Prostate gland (tissue), 2 donors: ENCODE measurements at regions not wholly inside any gene's neighbourhood (a gene's known extent, or its start where the extent isn't known, plus 50 kb on each side); places are given as distances from the start of the nearest gene placed in this dataset.

Experiments
- DNase-seq: peaks from one replicate; pipeline ENCODE4 v3.0.0-alpha.2; 2019; ENCODE audit warnings: low spot score
- H3K27ac ChIP-seq, 2 donors: fragments of 200-600 bp; sonication (generic); 2 replicates each; pipeline ENCODE4 v1.5.1; 2017 to 2019
- H3K27me3 ChIP-seq: fragments of 200-600 bp; sonication (generic); replicated peaks from 2 replicates; pipeline ENCODE4 v1.5.1; 2019; ENCODE audit not compliant: insufficient read depth
- H3K36me3 ChIP-seq, 2 donors: fragments of 200-600 bp; sonication (generic); 1 replicate in 1 of 2; 2 replicates in 1 of 2; pipeline versions ENCODE4 v1.5.1 to v1.8.1; 2017 to 2019
- H3K4me1 ChIP-seq: fragments of 200-600 bp; sonication (generic); replicated peaks from 2 replicates; pipeline ENCODE4 v1.5.1; 2019
- H3K4me3 ChIP-seq, 2 donors: fragments of 200-600 bp; sonication (generic); 2 replicates each; pipeline ENCODE4 v1.5.1; 2017 to 2019
- H3K9me3 ChIP-seq: fragments of 200-600 bp; sonication (generic); 2 replicates; pipeline ENCODE4 v1.5.1; 2017
- CTCF ChIP-seq, 4 experiments: fragments of 200-600 bp in 2 of 4; fragments of 450-650 bp in 2 of 4; sonication (generic) in 2 of 4; IDR thresholded peaks; 1 replicate in 3 of 4; 2 replicates in 1 of 4; pipeline ENCODE4 v1.5.1; 2016 to 2019; ENCODE audit warnings: antibody characterized with exemption in 4 of 4, mild to moderate bottlenecking in 2 of 4, moderate library complexity in 2 of 4
- POLR2A ChIP-seq: fragments of 450-650 bp; IDR thresholded peaks from one replicate; pipeline ENCODE4 v1.6.1; 2016; ENCODE audit warnings: antibody characterized with exemption, mild to moderate bottlenecking
- POLR2AphosphoS5 ChIP-seq: sonication (generic); formaldehyde crosslinking; IDR thresholded peaks from one replicate; pipeline ENCODE4 v1.6.1; 2017; ENCODE audit warnings: antibody characterized with exemption
- WGBS: methylation state at CpG from one replicate; pipeline ENCODE4 v1.1.5; 2018; 5-methylcytosine and 5-hydroxymethylcytosine counted together
- intact Hi-C: fragments of 100-400 bp; cut with DNase I; formaldehyde crosslinking; loops from one replicate; pipeline ENCODE4 v1.14.2; 2022

- H3K4me3 ChIP-seq = no peak overlapping the region
- WGBS = 91% methylated on average over 3 of the region's 3 CpGs
- H3K36me3 ChIP-seq = no peaks in the 10 kb centered on the region
- intact Hi-C loops = no loop called here
- H3K27ac ChIP-seq = no peak overlapping the region
- H3K27me3 ChIP-seq = no peaks in the 10 kb centered on the region
- TF ChIP-seq POLR2A (no peak), POLR2AphosphoS5 (no peak), CTCF (IDR thresholded peaks at IDR 0.05) (no peak)
- H3K4me1 ChIP-seq = no peaks in the 10 kb centered on the region
- DNase-seq = no peak
- H3K9me3 ChIP-seq = no peaks in the 10 kb centered on the region
Observed at GRCh38 chr18:73887801-73888200, 259.8 kb downstream of the FBXO15 start.

GRCh38 chr18:73884868-73885267 is 262.8 kb downstream of the FBXO15 start:
- Histone ChIP-seq H3K4me1 (no peaks in the 10 kb centered on the region), H3K27ac (no peak overlapping the region), H3K36me3 (no peaks in the 10 kb centered on the region), H3K4me3 (no peak overlapping the region), H3K9me3 (no peaks in the 10 kb centered on the region), H3K27me3 (no peaks in the 10 kb centered on the region)
- TF ChIP-seq CTCF (IDR thresholded peaks at IDR 0.05) (no peak), POLR2AphosphoS5 (no peak), POLR2A (no peak)
- intact Hi-C loops = no loop called here
- no peak for DNase-seq
- WGBS = 96% methylated on average over 3 of the region's 3 CpGs

GRCh38 chr18:73881396-73881917 is 266.2 kb downstream of the FBXO15 start:
- WGBS = 62% methylated on average over 2 of the region's 2 CpGs
- H3K27me3 ChIP-seq = no peaks in the 10 kb centered on the region
- no peaks in the 10 kb centered on the region for H3K9me3 ChIP-seq
- no peak for DNase-seq
- H3K4me3 ChIP-seq = no peak overlapping the region
- intact Hi-C loops = no loop called here
- no peak overlapping the region for H3K27ac ChIP-seq
- TF ChIP-seq POLR2AphosphoS5 (peak; percentile 49), POLR2A (no peak)
- no peaks in the 10 kb centered on the region for H3K4me1 ChIP-seq
- H3K36me3 ChIP-seq = no peaks in the 10 kb centered on the region

GRCh38 chr18:73880387-73880786 is 267.2 kb downstream of the FBXO15 start:
- intact Hi-C loops = no loop called here
- Histone ChIP-seq H3K9me3 (no peaks in the 10 kb centered on the region), H3K36me3 (no peaks in the 10 kb centered on the region), H3K27ac (no peak overlapping the region), H3K27me3 (no peaks in the 10 kb centered on the region), H3K4me3 (no peak overlapping the region), H3K4me1 (no peaks in the 10 kb centered on the region)
- no peak for TF ChIP-seq POLR2AphosphoS5
- no peak for TF ChIP-seq POLR2A
- no peak for TF ChIP-seq CTCF (IDR thresholded peaks at IDR 0.05)
- WGBS = 75% methylated on average over 2 of the region's 2 CpGs
- DNase-seq = no peak

- Histone ChIP-seq H3K27me3 (no peaks in the 10 kb centered on the region), H3K4me1 (no peaks in the 10 kb centered on the region), H3K36me3 (no peaks in the 10 kb centered on the region), H3K4me3 (no peak overlapping the region), H3K27ac (no peak overlapping the region), H3K9me3 (no peaks in the 10 kb centered on the region)
- DNase-seq = no peak
- intact Hi-C loops = no loop called here
- TF ChIP-seq POLR2A (no peak), POLR2AphosphoS5 (no peak)
- 76% methylated on average over 2 of the region's 2 CpGs for WGBS
Observed at GRCh38 chr18:73879766-73880165, 267.9 kb downstream of the FBXO15 start.

GRCh38 chr18:73879328-73879727 is 268.3 kb downstream of the FBXO15 start:
- Histone ChIP-seq H3K36me3 (no peaks in the 10 kb centered on the region), H3K27ac (no peak overlapping the region), H3K27me3 (no peaks in the 10 kb centered on the region), H3K4me3 (no peak overlapping the region), H3K4me1 (no peaks in the 10 kb centered on the region), H3K9me3 (no peaks in the 10 kb centered on the region)
- TF ChIP-seq POLR2AphosphoS5 (no peak), CTCF (IDR thresholded peaks at IDR 0.05) (no peak), POLR2A (no peak)
- DNase-seq = no peak
- intact Hi-C loops = no loop called here
- 33% methylated on average over 1 of the region's 1 CpG for WGBS
